COR-L47 (cell line): ENCODE measurements at regions not wholly inside any gene's neighbourhood (a gene's known extent, or its start where the extent isn't known, plus 50 kb on each side); places are given as distances from the start of the nearest gene placed in this dataset.

ENCODE experiments used
- DNase-seq: peaks from one replicate; lab custom pipeline; 2025; lab: John Stamatoyannopoulos, UW

- DNase-seq = no peak
Observed at GRCh38 chr15:38696109-38696727, 131.6 kb upstream of the RASGRP1 start.

DNA sequence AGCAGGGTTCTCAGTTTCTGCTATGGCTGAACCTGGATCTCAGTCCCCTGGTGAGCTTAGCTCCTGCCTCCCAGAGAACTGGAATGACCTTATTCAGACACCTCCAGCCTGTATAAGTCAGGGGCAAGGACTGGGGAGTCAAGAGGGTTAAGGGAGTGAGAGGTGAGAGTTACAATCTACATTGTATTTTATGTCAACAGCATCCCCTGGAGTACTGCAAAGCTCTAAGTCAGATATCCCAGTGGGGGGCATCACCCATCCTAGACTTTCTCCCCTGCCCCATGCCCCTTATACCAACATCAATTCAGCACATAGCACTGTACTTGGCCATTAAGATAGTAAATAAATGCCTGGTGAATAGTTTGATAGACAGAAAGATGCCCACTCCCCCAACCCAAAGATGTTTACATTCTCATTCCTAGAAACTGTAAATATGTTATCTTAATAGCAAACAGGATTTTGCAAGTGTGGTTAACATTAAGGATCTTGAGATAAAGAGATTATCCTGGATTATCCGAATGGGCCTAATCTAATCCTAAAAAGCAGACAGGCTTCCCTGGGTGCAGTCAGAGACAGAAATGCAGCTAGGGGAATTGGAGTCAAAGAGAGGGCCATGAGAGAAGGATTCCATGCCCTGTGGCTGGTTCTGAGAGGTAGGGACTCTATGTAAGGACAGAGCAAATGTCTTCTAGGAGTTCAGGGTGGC, 132.3 kb upstream of the RASGRP1 start:
- no peak for DNase-seq

- DNase-seq = no peak
Observed at GRCh38 chr15:38698254-38698653, 133.6 kb upstream of the RASGRP1 start.

DNA sequence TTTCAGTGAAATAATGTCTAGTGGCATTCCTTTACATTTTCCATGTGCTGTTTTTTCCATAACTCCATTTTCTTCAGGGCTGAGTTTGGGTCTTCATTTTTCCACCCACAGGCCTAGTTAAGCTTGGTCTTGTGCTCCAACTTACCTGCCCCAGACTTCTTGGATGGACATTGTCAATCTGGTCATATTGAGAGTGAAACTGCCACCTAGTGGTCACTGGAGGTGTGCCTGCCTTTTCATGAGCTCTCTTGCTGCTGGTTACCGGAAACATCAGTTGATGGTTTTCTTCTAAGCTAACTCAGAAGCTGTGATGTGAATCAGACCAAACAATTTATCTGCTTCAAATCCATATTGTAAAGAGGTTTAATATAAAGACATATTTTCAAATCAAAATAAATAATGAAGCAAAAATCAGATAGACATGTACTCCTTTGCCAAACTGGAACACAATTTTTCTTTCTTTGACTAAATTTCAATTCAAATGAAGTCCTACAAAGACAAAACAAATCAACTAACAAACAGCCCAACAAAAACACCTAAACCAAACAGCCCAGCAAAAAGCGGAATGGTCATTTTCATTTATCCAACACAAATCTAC, 135.1 kb upstream of the RASGRP1 start:
- DNase-seq = peak; percentile 25

- DNase-seq = no peak
Observed at GRCh38 chr15:38701149-38701548, 136.5 kb upstream of the RASGRP1 start.

- DNase-seq = peak; percentile 56
Observed at GRCh38 chr15:38702178-38702912, 137.7 kb upstream of the RASGRP1 start.

GRCh38 chr15:38705436-38706219, 141.0 kb upstream of the RASGRP1 start:
- DNase-seq = no peak

DNA sequence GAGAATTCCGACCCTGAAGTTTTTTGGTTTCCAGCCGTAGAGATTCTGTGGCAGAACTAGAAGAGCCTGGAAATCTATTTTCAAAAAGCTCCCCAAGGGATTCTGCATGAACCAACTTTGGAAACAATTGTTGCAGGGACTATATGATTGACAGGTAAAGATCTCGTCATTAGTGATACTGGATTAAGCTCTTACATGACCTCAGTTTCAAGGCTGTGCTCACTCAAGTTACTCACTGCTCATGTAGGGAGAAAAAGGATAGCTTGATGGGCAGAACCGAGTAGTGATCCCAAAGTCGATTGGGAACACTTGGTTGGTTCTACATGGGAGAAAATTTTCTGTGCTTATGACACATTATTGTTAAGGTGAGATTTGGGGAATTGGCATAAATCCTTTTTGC, 142.3 kb upstream of the RASGRP1 start:
- no peak for DNase-seq

DNA sequence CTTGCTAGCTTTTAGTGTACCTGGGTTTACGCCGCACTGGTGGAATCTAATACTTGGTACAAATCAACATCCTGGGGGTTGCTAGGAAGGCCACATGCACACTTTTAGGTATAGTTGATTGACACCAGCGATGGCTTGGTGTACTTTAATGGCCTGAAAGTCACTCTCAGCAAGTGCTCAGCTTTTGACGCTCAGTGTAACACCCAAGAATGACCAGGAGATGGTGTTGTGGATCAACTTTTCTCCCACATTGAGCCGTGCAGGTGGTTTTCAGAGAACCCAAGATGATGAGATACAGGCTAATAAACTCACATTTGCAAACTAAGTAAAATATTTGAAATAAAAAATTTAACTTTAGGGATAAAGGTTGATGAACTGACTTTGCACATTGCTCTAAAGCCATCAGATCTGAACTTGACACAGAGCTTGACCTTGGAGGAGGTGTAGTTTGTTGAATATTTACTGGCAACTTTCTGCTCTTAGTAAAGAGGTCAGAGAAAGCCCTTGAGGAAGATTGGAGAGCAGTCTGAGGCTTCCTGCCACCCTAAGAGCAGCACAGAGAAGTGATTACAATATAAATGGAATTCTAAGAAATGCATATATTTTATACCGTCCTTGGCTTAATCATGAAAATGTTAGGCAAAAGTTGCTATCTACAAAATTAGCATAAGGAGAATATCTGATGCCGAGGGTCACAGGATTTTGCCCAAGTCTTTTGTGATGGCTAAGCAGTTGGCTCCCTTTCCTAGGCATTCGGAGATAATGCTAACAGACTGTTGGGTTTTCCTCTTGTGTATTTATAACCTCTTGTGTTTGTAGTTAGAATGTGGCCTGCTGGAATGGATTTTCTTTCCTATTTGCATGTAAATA, 143.4 kb upstream of the RASGRP1 start:
- no peak for DNase-seq

GRCh38 chr15:38708672-38709180, 144.1 kb upstream of the RASGRP1 start:
- no peak for DNase-seq

- no peak for DNase-seq
Observed at GRCh38 chr15:38709196-38709595, 144.6 kb upstream of the RASGRP1 start.

DNA sequence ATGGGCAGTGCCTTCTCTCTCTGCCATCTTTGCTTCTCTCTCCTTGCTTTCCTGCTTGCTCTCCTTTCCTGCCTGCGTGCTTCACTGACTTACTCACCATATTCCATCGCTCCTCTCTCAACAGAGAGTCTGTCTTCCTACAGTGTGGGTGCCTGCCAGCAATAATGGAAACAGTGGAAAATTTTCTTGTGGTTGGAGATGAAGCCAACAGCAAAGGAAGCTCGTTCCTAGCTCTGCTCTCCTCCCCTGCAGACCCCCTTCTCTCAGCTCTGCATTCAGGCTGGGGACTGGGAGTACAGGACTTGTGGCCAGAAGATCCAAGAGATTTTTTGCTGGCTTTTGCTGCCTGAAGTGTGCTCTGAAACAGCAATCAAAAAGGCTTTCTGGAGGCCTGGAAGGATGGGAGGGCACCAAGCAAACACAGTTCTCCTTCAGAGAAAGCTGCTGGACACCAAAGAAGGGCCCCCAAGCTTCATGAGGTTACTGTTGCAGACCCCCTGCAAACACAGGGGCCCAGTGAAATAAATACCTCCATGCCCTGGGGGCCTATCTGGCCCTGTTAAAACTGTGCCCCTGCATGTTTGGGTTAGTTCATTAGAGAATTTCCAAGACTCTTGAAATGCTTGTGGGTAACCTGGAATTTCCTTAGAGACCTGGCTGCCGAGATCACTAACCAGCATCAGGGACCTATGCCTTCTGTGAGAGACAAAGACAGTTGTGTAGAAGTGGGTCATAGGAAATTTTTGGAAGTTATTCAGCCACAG, 149.9 kb upstream of the RASGRP1 start:
- no peak for DNase-seq

DNA sequence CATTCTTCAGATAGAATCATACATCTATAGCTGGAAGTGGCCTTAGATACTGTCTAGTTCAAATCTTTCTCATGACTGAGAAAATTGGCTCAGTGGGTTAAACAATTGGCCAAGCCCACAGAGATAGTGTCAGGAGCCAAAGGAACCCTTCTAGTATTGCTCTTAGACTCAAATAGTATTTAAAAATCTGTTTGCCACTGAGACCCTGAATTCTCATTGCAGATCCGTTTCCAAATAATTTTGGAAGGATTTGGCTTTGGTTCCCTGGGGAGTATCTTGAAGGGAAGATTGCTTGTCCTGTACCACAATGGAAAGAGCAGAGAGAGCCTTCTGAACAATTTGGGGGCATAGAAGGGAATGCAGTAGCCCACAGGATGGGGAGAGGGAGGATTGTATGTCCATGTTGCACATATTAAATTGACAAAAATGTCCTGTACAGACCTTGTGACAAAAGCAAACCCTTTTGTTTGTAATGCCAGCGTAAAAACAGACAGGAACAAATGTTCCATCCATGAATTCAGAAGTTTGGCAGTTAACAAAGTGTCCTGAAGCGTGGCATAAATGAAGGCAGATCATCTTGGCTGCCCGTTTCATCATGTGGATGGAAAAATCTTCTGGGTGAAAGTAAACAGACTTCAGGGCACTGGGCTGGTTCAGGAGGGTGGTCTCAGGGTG, 156.4 kb upstream of the RASGRP1 start:
- DNase-seq = no peak

- DNase-seq = no peak
Observed at GRCh38 chr15:38721568-38721945, 156.9 kb upstream of the RASGRP1 start.

DNA sequence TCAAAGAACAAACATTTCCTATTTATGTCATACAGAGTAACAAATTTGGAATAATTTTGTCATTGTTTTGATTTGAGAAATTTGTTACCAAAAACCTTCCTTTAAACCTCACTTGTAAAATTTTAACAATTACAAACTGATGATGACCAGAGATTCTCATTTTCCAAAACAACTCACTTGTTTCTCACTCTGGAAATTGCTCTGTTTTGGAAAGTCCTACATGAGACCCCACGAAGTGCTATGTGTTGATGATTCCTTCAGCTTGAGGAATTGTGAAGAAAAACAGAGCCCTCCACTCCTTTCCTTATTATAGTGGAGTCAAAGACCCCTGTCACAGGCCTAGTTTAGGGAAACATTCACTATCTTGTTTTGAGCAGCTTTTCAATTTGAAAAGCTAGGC, 157.6 kb upstream of the RASGRP1 start:
- DNase-seq = no peak

DNA sequence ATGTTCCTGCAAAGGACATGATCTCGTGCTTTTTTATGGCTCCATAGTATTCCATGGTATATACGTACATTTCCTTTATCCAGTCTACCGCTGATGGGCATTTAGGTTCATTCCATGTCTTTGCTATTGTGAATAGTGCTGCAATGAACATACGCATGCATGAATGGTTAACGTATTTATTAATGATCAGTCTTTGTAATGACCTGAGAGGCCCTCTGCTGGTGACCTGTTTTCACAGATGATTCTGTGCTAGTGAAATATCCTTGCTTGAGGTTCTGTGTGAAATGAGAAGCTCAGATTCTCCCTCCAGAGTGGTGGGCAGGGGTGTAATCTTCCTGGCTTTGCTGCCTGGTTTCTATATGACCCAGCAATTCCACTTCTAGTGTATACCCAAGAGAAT, 160.2 kb upstream of the RASGRP1 start:
- no peak for DNase-seq

DNA sequence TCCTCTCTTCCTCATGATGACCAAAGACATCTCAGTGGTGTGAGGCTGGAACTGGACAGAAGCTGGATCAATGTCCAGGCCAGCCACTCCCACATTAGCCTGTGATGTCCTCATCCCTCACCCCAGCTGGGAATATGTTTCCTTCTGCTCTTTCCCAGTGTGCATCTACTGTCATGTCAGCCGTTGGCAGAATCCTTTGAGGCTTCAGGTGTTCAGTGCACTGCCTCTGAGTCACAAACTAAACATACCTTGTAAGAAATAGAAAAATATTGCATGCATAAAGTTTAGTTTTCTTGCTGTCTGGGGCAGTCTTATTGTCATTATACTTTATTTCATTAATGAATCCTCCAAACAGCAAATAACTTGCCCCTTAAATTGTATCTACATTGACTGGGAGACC, 161.6 kb upstream of the RASGRP1 start:
- DNase-seq = no peak

DNA sequence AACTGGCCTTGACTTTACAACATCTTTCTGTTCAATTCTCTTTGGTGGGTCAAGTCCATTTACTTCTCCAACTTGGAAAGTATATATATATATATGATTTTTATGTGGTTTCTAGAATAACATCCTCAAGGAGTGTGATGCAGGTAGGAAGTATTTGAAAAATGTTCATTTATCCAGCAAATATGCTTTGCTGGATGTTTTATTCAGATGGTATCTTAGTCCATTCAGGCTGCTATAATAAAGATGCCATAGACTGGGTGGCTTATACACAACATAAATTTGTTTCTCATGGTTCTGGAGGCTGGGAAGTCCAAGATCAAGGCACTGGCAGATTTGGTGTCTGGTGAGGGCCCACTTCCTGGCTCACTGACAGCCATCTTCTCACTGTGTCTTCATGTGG, 168.7 kb upstream of the RASGRP1 start:
- no peak for DNase-seq

GRCh38 chr15:38740206-38740605, 175.6 kb upstream of the RASGRP1 start:
- DNase-seq = no peak

DNA sequence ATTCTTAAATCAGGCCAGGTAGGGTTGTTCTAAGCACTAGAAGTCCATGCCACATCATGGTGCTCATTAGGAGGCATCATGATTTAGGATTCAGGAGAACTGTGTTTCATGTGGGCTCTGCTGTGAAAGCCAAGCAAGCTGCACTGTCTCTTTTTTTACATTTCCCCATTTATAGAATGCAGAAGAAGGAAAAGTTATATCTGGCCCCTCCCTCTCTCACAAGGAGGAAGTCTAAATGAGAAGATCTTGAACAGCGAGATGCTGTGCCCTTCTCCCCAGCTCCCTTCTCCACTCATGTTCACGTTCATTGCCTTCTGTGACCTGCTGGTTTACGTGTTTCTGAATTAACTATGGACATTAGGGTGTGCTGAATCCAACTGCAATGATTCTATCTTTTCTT, 178.5 kb upstream of the RASGRP1 start:
- no peak for DNase-seq
